Limb (tissue), 2 donors: ENCODE measurements at regions not wholly inside any gene's neighbourhood (a gene's known extent, or its start where the extent isn't known, plus 50 kb on each side); places are given as distances from the start of the nearest gene placed in this dataset.

ENCODE experiments used
- DNase-seq, 2 donors: peaks; one replicate each; pipeline ENCODE4 v3.0.0-alpha.2; 2016; ENCODE audit errors: extremely low spot score in 2 of 2

DNA sequence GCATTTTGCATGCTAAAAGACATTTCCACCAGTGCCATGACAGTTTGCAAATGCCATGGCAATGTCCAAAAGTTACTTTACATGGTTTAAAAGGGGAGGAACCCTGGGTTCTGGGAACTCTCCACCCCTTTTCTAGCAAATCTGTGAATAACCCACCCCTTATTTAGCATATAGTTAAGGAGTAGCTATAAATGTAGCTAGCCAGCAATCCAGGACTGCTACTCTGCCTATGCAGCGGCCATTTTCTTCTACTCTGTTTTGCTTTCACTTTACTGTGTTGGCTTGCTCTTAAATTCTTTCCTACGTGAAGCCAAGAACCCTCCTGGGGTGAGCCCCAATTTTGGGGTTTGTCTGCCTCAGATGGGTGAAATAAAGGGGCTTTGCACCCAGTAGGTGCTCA is 141.0 kb downstream of the PTPN11 start:
- DNase-seq, result no peak

- no peak for DNase-seq
Measured at GRCh38 chr12:112564160-112564784, 145.5 kb downstream of the PTPN11 start.

DNA sequence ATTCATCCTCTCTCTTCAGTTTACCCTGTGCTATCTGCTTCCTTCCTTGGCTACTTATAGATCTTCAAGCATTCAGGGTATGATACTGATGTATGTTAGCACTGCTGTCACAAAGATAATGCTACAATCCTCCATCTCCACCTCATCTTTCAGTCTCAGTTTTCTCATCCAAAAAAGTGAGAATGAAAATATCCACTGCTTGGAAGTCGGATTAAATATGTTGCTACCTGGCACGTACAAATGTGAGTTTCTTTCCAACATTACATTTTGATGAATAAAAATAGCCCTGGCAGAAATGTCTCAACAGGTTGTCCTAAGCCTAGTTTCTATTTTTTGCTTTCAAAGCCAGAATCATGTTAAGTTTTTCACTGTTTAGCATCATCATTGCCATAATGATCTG is 149.9 kb downstream of the PTPN11 start:
- DNase-seq, result no peak

DNA sequence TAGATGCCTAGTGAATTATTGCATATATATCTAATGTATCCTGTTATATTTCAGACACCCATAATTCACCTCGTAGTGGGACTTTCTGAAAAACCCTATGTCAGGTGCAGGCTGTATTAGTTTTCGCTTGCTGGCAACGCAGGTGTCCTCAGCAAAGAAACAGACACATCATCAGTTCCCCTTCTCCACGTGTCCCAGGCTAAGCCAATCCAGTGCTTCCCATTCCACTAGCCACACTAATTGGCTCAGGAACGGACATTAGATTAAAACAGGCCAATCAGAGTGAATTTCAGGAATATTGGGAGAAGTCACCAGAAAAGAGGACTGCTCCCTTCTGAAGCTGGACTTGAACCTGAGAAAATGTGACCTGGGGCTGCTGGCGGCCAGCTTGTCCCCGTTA is 151.3 kb downstream of the PTPN11 start:
- no peak for DNase-seq

DNA sequence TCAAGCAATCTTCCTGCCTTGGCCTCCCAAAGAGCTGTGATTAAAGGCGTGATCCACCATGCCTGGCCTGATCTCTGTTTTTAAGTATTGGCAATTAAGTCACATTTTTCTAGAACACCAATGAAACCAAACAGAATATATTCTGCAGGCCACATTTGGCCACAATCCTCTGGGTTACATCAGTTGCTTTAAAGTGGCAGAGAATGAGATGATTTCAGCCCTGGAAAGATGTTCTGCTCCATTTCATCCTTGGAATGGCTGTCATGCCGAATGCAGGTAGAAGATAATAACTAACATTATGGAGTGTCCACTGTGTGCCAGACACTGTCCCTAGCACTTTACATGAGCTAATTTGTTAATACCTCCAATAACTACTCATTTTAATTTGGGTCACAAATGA is 154.4 kb downstream of the PTPN11 start:
- no peak for DNase-seq

- DNase-seq, result no peak
Measured at GRCh38 chr12:112574896-112575558, 156.3 kb downstream of the PTPN11 start.

DNA sequence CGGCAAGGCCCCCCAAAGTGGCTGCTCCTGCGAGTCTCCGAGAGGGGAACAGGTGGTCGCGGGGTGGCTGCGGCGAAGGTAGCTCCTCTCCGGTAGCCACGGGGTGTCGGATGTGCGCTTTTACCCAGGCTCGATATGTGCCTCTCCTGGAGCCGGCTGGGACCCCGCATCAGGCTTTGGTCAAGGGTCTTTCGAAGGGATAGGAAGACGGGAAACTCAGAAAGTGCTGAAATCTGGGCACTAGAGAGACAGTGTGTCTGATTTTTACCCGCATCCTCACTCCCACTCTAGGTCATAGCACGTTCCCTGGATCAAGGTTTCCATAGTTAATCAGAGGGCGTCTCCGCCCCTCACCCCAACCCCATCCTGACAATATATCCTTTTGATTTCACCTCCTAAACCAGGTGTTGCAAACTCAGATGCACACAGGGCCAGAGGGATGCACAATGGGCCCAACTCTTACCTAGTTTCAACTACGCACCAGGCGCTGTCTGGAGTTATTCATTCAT is 156.9 kb downstream of the PTPN11 start:
- DNase-seq, result no peak

- no peak for DNase-seq
Measured at GRCh38 chr12:112577473-112578329, 159.0 kb downstream of the PTPN11 start.

- DNase-seq, result no peak
Measured at GRCh38 chr12:112584266-112584722, 165.5 kb downstream of the PTPN11 start.

GRCh38 chr12:112586148-112586783 is 167.5 kb downstream of the PTPN11 start:
- DNase-seq, result no peak

- DNase-seq, result no peak
Measured at GRCh38 chr12:112589275-112589674, 170.5 kb downstream of the PTPN11 start.

DNA sequence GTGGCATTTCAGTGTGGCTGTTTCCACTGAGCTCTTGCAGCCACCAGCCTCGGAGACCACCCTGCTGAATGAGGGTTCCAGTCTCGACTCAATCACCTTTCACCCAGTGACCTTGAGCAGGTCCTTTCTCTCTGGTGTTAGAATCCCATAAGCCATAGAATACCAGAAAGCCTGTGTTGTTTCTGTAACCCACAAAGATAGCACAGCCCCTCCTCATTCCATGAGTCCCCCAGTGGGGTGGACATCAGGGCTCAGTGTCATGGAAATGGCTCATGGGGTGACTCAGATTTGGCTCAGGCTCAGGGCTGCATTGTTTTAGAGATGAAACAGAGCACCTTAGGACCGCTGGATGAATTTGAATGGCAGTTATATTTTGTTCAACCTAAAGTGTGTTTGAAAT is 171.5 kb downstream of the PTPN11 start:
- no peak for DNase-seq

DNA sequence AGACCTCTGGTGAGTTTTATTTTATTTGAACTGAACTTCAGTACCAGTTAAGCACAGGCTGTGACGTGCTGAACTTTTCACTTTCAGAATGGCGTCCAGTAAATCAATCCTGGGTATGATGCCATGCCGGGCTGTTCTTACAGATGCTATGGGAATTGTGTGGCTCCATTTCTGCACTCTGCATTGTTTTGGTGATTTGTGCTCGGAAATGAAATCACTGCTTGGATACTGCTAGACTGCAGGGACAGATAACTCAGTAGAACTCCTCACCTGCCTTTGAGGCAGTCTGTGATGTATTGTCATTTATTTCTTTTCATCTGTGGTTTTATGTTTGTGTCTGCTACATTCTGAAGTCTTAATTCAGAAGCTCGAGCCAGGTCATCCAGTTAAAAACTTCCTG is 172.7 kb downstream of the PTPN11 start:
- DNase-seq, result no peak

DNA sequence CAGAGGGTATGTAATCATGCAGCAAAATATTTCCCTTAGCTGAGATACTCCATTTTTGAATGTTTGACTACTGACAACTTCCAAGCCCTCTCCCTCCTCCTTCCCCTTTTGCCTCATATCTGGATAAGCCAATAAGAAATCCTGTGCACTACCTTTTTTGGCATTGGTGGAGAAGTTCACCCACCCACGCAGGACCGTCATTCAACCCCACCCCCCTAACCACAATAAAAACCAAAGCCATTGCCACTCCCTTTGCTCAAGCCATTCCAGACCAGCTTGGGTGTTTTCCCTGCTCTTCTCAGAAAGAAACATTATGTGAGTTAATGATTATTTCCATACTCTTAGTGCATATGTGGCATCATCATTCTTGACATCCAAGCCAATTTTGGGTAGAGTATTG is 176.7 kb downstream of the PTPN11 start:
- DNase-seq, result no peak

GRCh38 chr12:112597986-112598385 is 179.2 kb downstream of the PTPN11 start:
- DNase-seq, result no peak

DNA sequence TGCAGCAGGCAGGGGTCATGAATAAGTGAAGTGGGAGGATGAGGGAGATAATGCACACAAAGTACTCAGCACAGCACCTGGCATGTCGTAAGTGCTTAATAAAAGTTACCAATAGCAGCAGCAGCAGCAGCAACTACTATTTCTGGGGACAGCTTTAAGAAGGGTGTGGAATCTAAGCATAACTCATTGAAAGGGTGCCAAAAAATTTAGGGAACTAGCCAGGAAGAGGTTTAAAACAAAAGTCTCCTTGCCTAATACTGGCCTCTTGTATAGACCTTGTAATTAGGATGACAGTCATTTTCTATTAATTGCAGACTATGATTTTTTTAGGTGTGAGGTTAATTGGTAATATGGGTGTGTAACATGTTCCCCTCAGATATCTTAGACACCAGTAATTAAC is 179.9 kb downstream of the PTPN11 start:
- DNase-seq, result no peak

- DNase-seq, result no peak
Measured at GRCh38 chr12:112599871-112600270, 181.1 kb downstream of the PTPN11 start.

DNA sequence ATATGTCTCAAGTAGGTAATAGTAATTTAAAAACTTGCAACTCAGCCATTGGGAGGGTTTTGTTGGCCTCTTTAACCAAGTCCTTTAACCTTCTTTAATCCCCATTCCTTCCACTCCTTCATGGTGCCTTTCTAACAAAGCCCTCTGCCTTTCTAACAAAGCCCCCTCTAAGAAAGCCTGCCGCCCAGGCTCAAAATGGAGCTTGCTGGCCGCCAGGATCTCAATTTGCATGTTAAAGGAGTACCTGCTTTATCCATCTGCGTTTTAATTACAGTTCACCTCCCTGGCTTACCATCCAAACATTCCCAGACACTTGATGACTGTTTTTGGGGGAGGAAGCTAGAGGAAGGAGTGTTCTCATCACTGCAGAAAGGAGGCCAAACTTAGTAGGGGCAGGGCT is 183.4 kb downstream of the PTPN11 start:
- no peak for DNase-seq

DNA sequence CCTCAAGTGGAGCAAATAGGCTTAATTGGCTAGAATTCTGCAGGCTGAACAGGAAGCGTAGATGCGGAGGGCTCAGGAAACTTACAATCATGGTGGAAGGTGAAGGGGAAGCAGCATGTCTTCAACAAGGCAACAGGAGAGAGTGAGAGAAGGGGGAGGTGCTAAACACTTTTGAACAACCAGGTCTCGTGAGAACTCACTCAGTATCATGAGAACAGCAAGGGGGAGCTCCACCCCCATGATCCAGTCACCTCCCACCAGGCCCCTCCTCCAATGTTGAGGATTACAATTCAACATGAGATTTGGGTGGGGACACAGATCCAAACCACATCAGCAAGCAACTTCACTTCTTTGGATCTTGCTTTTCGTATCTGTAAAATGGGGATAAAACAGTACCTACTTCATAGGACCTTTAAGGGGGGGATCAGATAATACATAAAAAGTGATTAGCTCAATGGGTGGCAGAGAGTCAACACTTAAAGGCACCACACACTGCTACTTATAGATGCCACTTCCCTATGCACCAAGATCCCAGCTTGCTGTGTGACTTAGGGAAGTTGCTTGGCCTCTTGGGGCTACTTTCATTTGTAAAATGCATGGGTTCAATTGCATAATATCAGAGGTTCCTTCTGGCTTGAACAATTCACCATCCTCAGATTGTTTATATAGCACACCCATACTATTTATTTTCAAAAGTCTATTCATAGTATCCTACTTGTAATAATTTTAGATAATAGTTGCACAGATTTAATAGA is 184.8 kb upstream of the RPH3A start:
- no peak for DNase-seq

DNA sequence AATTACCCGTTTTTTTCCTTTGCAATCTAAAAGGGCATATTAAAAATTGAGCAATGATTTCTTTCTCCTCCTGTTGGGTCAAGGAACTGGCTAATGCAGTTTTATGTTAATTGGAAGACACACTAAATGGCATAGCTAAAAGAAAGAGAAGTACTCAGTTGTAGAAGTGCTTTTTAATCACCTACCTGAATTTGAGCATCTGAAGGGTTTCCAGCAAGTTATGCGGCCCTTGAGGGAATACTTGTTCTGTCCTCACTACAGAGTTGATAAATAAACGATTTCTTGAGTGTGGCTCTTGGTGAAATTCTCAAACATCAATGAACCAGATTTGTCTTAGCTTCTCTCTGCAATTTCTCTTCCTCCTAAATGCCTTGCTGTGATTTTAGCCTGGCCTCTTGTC is 184.1 kb upstream of the RPH3A start:
- no peak for DNase-seq

DNA sequence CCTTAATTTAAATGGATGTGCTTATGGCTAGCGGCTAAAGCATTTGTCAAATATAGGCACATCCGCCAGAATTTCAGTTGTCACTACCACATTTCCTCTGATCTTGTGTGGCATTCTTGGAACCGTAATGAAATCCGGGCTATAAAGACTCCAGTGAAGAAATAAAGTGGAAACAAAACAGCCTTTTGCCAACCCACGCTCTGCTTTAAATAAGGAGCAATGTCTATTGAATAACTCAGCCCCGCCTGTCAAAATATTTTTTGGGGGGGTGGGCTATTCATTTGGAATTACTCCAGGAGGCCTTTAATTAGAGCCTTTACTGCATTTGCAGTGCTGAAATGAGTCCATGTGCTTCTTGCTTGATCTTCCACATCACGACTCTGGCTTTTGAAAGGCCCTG is 179.6 kb upstream of the RPH3A start:
- no peak for DNase-seq
